ENCODE measurements at regions not wholly inside any gene's neighbourhood (a gene's known extent, or its start where the extent isn't known, plus 50 kb on each side); places are given as distances from the start of the nearest gene placed in this dataset.
"Not testable (repeated sequence)": the region's sequence is repeated elsewhere in the genome, so short reads cannot be mapped to it uniquely, and the experiment has no call there.

GRCh38 chr12:92253301-92253700, 107.7 kb upstream of the BTG1 start:
- DNase-seq: no peak

DNA sequence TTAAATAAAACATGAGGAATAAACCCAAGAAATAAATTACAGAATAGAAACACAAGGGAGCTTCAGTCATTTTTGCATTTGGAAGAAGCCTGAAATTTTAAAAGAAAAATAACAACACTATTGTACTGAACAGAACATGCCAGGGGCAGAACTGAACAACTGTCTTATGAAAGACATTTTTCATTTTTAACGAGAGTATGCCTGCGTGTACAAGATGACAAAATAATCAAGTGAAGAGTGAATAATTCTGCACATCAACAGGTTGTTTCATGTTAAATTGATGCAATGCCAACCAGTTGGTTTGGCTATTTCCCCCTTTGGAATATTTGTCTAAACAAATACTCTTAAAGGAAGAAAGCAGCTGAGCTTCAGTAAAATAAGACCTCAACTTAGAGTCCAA, 103.3 kb upstream of the BTG1 start:
- DNase-seq: no peak

- no peak for DNase-seq
Observed at GRCh38 chr12:92244036-92244435, 98.4 kb upstream of the BTG1 start.

DNA sequence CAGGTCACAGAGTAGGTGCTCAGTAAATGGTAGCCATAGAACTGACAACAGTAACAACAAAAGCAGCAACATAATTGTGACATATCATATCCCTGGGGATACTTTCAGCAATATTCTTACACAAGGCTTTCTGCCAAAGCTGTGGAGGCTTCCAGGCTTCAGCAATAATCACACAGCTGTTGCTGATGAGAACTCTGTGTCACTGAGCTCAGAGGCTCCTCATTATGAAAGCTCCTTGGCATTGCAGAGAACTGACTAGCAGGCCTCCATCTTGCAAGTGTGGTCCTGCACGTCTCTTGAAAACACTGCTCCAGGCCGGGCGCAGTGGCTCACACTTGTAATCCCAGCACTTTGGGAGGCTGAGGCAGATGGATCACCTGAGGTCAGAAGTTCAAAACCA, 97.3 kb upstream of the BTG1 start:
- DNase-seq: no peak

- no peak for DNase-seq
Observed at GRCh38 chr12:92237762-92238523, 92.3 kb upstream of the BTG1 start.

DNA sequence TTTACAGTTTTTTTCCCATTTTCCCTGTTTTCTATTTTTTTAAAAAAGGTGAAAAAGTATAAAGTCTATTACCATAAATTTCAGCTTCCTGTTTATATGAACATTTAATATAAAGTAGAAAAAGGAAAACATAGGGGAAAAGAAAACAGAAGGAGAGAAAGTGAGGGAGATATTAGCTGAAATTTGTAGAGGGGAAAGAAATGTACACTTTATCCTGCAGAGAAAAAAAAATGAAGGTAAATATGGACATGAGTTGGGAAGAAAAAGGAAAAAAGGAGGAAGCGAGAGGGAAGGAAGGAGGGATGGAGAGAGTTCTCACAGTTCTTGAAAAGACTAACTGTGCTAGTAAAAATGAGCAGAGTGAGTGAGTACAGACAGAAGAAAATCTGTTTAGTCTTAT, 91.6 kb upstream of the BTG1 start:
- DNase-seq: no peak

DNA sequence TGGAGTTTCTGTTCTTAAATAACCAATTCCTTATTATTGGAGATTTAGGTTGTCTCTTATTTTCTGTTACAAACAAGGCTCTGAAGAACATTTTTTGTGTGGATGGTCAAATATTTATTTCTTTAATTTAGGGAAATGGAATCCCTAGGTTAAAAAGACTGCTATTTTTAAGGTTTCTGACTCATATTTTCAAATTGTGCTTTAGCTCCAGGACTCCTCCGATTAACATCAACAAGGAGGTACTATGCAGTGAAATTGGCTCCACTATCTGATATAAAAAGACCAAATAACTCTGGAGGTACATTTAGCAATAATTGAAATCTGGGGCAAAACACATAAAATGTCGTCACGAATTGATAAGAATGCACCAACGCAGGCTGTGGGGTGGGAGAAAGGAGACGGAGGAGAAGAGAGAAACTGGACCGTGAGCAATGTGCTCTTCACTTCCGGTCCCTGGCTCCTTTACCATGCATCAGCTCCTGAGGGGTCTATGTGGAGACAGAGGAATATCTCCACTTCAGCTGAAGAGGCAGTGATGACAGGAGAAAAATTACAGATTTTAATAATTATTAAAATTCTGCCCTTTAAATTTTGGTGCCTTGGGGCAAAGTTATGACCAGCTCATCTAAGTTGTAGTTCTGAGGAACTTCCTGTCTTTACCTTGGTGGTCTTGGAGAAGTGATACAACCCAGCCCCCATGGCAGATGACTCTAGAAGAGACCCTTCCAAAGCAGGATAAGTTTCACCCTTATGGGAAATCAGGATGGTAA, 90.2 kb upstream of the BTG1 start:
- no peak for DNase-seq

GRCh38 chr12:92234533-92234932, 88.9 kb upstream of the BTG1 start:
- DNase-seq: no peak

GRCh38 chr12:92233346-92234015, 87.8 kb upstream of the BTG1 start:
- DNase-seq: no peak

DNA sequence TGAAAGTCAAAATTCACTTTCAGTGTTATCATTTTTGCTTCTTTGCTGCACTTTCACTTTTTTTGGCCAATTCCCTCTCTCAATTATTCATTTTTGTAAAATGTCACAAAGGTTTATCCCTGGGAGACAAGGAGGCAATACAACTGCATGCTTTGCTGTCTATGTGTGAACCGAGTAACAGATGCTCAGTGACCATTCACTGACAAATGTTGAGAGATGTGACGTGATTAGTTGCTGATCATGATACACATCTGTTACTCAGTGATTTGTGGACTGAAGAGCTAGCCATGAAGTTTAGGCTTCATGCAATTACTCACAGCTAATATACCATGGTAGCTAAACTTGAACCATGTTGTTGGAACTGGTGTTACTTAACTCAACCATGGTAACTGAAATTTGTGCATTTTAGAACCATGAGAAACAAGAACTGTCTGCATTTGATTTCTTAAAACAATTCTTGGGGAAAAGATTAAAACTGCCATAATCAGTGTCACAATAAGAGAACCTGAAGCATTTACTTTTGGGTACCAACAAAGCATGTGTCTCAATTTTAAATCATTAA, 86.8 kb upstream of the BTG1 start:
- not testable (repeated sequence) for DNase-seq

GRCh38 chr12:92231945-92232344, 86.3 kb upstream of the BTG1 start:
- not testable (repeated sequence) for DNase-seq

GRCh38 chr12:92231532-92231931, 85.9 kb upstream of the BTG1 start:
- not testable (repeated sequence) for DNase-seq

DNA sequence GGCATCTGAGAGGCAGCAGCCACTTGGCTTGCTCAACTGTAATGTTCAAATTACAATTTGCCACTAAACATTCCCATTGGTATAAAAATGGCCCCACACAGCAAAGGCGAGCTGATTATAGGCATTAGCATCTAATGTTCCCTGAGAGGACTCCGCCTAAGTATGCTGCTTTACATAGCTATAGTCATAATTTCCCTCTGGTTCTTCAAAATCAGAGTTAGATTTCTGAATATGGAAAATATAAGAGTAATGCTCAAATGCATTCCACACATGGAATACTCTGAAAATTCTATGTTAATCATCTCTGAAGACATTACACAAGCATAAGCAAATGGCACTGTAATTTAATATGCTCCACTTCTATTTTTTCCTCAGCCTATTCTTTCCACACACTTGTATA, 83.7 kb upstream of the BTG1 start:
- no peak for DNase-seq

- DNase-seq: no peak
Observed at GRCh38 chr12:92226961-92227360, 81.3 kb upstream of the BTG1 start.

GRCh38 chr12:92226071-92226661, 80.5 kb upstream of the BTG1 start:
- DNase-seq: no peak

DNA sequence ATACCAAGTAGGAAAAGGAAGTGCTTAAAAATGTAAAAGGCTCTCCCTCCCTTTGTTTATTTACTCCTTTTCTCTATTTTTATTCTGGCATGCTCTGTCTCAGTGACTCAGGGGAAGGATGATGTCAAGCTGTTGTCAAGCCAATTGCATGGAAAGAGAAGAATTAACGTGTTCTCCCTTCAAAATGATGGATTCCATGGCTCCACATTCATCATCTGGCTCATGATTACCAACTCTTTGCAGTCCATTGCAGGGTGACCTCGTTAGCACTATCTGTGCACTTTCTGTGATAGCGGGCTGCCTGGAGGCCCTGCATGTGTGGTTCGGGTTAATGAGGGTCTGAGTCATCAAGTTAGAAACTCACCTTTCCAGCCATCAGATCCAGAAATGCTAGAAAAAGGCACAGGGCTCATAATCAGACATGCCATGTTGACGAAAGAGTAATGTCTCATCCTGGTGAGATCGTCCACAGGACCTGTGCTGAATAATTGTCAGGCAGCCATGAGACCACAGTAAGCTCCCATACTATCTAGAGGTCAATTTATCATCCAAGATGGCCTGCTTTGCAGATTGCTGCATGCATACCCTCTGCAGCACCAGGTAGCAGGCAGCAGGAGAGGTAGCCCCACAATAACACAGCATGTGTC, 79.2 kb upstream of the BTG1 start:
- no peak for DNase-seq

DNA sequence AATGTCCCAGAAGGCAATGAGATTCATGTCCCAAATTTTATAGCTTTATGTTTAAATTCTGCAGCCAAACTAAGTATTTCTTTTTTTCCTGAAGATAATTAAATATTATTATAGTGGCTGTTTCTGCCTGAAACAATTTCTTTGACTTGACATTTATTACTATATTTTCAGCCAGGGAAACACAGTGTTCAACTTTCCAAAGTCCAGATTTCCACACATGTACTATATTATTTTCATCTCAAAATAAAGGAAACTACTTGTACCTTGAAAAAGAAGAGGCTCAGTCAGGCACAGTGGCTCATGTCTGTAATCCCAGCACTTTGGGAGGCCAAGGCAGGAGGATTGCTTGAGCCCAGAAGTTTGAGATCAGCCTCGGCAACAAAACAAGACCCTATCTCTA, 77.8 kb upstream of the BTG1 start:
- no peak for DNase-seq

DNA sequence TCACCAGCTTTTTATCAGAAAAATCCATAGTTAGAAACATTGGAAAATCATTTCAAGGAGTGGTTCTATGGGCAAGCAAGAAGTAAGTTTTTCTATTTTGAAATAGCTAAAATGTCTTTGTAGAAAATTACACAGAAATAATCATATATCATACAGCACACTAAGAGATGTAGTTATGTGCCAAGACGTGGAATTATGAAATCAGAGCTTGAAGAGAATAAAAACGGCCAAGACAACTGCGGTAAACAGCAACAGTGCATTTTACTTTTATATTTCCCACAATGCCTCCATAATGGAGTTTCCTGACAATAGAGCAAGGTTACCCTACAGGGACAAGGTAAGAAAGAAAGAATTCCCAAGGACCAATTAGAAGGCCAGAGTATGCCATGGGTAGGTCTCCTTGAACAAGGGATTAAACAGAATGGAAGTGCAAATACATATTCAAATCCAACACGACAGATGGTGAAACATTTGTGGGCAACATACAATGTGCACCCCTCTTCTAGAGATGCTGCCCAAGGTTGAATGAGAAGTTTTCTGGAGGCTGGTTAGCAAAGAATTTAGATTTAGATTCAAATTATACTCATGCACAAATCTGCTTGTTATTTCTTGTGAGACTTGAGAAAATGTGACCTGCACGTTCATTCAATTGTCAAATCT, 76.1 kb upstream of the BTG1 start:
- no peak for DNase-seq

DNA sequence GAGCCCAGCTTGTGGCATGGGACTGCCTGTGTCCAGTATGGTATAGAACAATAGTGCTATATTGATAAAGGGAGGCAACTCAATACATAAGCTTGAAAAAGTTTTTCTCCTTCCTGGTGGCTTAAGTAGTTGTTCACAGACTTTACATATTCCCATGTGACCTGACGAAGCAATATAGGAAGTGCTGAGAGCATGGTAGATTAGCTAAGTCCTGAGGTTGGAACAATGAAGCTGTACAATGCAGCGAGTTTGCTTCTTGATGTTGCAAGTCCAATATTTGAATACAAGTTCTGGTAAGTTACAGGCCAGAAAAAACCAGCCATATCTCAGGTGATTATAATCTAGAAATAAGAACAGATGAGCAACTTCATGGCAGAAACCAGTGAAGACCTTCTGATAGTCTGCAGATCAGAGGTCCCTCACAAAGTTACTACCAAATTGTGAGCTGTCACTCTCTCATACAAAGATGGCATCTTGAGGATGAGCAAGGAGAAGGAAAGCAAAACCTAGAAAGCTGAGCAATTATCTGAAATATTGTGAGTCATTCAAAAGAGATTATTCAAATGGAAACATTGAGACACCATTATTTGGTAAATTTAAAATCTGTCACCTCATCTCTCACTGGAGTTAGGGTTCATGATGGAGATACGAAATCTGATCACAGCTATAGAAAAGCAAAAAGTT, 72.9 kb upstream of the BTG1 start:
- DNase-seq: peak; percentile 77

GRCh38 chr12:92216092-92216491, 70.4 kb upstream of the BTG1 start:
- DNase-seq: no peak

GRCh38 chr12:92215358-92215757, 69.7 kb upstream of the BTG1 start:
- no peak for DNase-seq

- DNase-seq: no peak
Observed at GRCh38 chr12:92213166-92213565, 67.5 kb upstream of the BTG1 start.

All from activated CD4-positive, alpha-beta T cell treated with anti-CD3 and anti-CD28 coated beads, Interleukin-2, Interleukin-6, amounts not matched to agents 100 ng/mL and 50 ng/mL, durations not matched to agents 16 hours and 8 hours (primary cell).